GM23248 (cell line): ENCODE measurements at regions not wholly inside any gene's neighbourhood (a gene's known extent, or its start where the extent isn't known, plus 50 kb on each side); places are given as distances from the start of the nearest gene placed in this dataset.
A peak's percentile ranks its signal among the peaks of the same experiment; 100 is the strongest.

ENCODE experiments used
- DNase-seq: peaks from one replicate; pipeline ENCODE4 v3.0.0-alpha.2; 2015
- H2AFZ ChIP-seq: fragments of 200-600 bp; sonication (generic); 2 replicates; pipeline ENCODE4 v1.6.1; 2016; ENCODE audit warnings: antibody characterized with exemption
- H3F3A ChIP-seq: fragments of 200-600 bp; sonication (generic); 2 replicates; pipeline ENCODE4 v1.6.1; 2016; ENCODE audit warnings: mild to moderate bottlenecking, antibody characterized with exemption, mixed run types; ENCODE audit not compliant: insufficient read depth
- H3K27ac ChIP-seq: fragments of 200-600 bp; sonication (generic); 2 replicates; pipeline ENCODE4 v1.5.1; 2016; ENCODE audit warnings: mild to moderate bottlenecking
- H3K27me3 ChIP-seq: fragments of 200-600 bp; sonication (generic); replicated peaks from 2 replicates; pipeline ENCODE4 v1.6.1; 2016; ENCODE audit warnings: mild to moderate bottlenecking; ENCODE audit not compliant: insufficient read depth
- H3K36me3 ChIP-seq: fragments of 200-600 bp; sonication (generic); 2 replicates; pipeline ENCODE4 v1.6.1; 2016; ENCODE audit warnings: low read depth, mild to moderate bottlenecking
- H3K4me1 ChIP-seq: fragments of 200-600 bp; sonication (generic); 2 replicates; pipeline ENCODE4 v1.6.1; 2016; ENCODE audit warnings: mild to moderate bottlenecking; ENCODE audit not compliant: insufficient read depth
- H3K4me2 ChIP-seq: fragments of 200-600 bp; sonication (generic); one replicate; pipeline ENCODE4 v1.6.1; 2016; ENCODE audit warnings: mild to moderate bottlenecking; ENCODE audit not compliant: unreplicated experiment
- H3K4me3 ChIP-seq: fragments of 200-600 bp; sonication (generic); 2 replicates; pipeline ENCODE4 v1.5.1; 2016; ENCODE audit warnings: mild to moderate bottlenecking
- H3K79me2 ChIP-seq: fragments of 200-600 bp; sonication (generic); 2 replicates; pipeline ENCODE4 v1.6.1; 2016; ENCODE audit warnings: mild to moderate bottlenecking; ENCODE audit not compliant: insufficient read depth
- H3K9ac ChIP-seq: fragments of 200-600 bp; sonication (generic); 2 replicates; pipeline ENCODE4 v1.6.1; 2016; ENCODE audit warnings: mild to moderate bottlenecking
- H3K9me2 ChIP-seq: fragments of 200-600 bp; sonication (generic); 2 replicates; pipeline ENCODE4 v1.6.1; 2016; ENCODE audit warnings: mixed run types, mild to moderate bottlenecking, moderate library complexity; ENCODE audit not compliant: insufficient read depth
- H3K9me3 ChIP-seq: fragments of 200-600 bp; sonication (generic); one replicate; pipeline ENCODE4 v1.6.1; 2017; ENCODE audit warnings: low read depth
- H4K20me1 ChIP-seq: fragments of 200-600 bp; sonication (generic); 2 replicates; pipeline ENCODE4 v1.6.0; 2016; ENCODE audit not compliant: insufficient read depth
- EZH2 ChIP-seq: fragments of 200-600 bp; sonication (generic); IDR thresholded peaks from 2 replicates; pipeline ENCODE4 v1.6.1; 2018; ENCODE audit warnings: antibody characterized with exemption, mild to moderate bottlenecking; ENCODE audit not compliant: insufficient read depth, poor library complexity, severe bottlenecking
- EZH2phosphoT487 ChIP-seq: fragments of 200-600 bp; sonication (generic); IDR thresholded peaks from 2 replicates; pipeline ENCODE4 v1.6.1; 2018; ENCODE audit warnings: antibody characterized with exemption, moderate library complexity, mild to moderate bottlenecking, low read depth; ENCODE audit not compliant: insufficient read depth
- WGBS, 2 experiments: methylation state at CpG; one replicate each; pipeline ENCODE4 v1.1.6; 2015 to 2017; ENCODE audit warnings: low lambda C conversion rate in 2 of 2, low coverage in 1 of 2; ENCODE audit errors: missing lambda C conversion rate in 2 of 2; 5-methylcytosine and 5-hydroxymethylcytosine counted together
- in situ Hi-C: fragments of 300-500 bp; cut with MboI; formaldehyde crosslinking; loops from 2 replicates; pipeline ENCODE4 v1.15.0; 2020

GRCh38 chr11:111049131-111049530 is 196.4 kb upstream of the POU2AF2 start:
- Histone ChIP-seq H3K4me2 (no peak overlapping the region), H3F3A (no peaks in the 10 kb centered on the region), H3K4me3 (no peak overlapping the region), H2AFZ (no peak overlapping the region), H3K9me2 (no peaks in the 10 kb centered on the region), H3K27ac (no peak overlapping the region), H3K9ac (no peak overlapping the region), H4K20me1 (no peaks in the 10 kb centered on the region), H3K4me1 (no peaks in the 10 kb centered on the region), H3K36me3 (no peaks in the 10 kb centered on the region), H3K9me3 (no peaks in the 10 kb centered on the region), H3K27me3 (no peaks in the 10 kb centered on the region), H3K79me2 (no peaks in the 10 kb centered on the region)
- TF ChIP-seq EZH2, result no peak
- no peak for TF ChIP-seq EZH2phosphoT487
- DNase-seq, result no peak
- WGBS, 2 experiments, result 75 to 79% methylated on average over 4 of the region's 4 CpGs
- in situ Hi-C loops, result no loop called here

- H3F3A ChIP-seq, result no peaks in the 10 kb centered on the region
- H4K20me1 ChIP-seq, result no peaks in the 10 kb centered on the region
- no peak for DNase-seq
Measured at GRCh38 chr11:111047374-111047773, 198.2 kb upstream of the POU2AF2 start.

GRCh38 chr11:111046291-111046690 is 199.2 kb upstream of the POU2AF2 start:
- H3K36me3 ChIP-seq, result no peaks in the 10 kb centered on the region
- peak; percentile 60 for DNase-seq
- TF ChIP-seq EZH2 (no peak), EZH2phosphoT487 (no peak)
- H2AFZ ChIP-seq, result no peak overlapping the region
- no peaks in the 10 kb centered on the region for H3F3A ChIP-seq
- no peaks in the 10 kb centered on the region for H3K79me2 ChIP-seq
- 18 to 21% methylated on average over 2 of the region's 2 CpGs for WGBS, 2 experiments
- no peaks in the 10 kb centered on the region for H3K9me2 ChIP-seq
- in situ Hi-C loops, result no loop called here
- H3K9me3 ChIP-seq, result no peaks in the 10 kb centered on the region
- no peak overlapping the region for H3K27ac ChIP-seq
- H4K20me1 ChIP-seq, result no peaks in the 10 kb centered on the region
- H3K27me3 ChIP-seq, result no peaks in the 10 kb centered on the region
- H3K4me2 ChIP-seq, result no peak overlapping the region
- H3K4me3 ChIP-seq, result no peak overlapping the region
- no peak overlapping the region for H3K9ac ChIP-seq
- no peaks in the 10 kb centered on the region for H3K4me1 ChIP-seq

More at GRCh38 chr11:111047374-111047773, 198.2 kb upstream of the POU2AF2 start:
- Histone ChIP-seq H3K9me2 (no peaks in the 10 kb centered on the region), H3K9me3 (no peaks in the 10 kb centered on the region), H3K4me2 (no peak overlapping the region), H3K27ac (no peak overlapping the region), H3K4me3 (no peak overlapping the region), H3K79me2 (no peaks in the 10 kb centered on the region), H2AFZ (no peak overlapping the region), H3K36me3 (no peaks in the 10 kb centered on the region), H3K9ac (no peak overlapping the region), H3K4me1 (no peaks in the 10 kb centered on the region), H3K27me3 (no peaks in the 10 kb centered on the region)
- WGBS, 2 experiments, result 95% methylated on average over 7 of the region's 7 CpGs
- in situ Hi-C loops, result no loop called here
- TF ChIP-seq EZH2 (no peak), EZH2phosphoT487 (no peak)

GRCh38 chr11:111045874-111046273 is 199.7 kb upstream of the POU2AF2 start:
- WGBS, 2 experiments, result 31 to 33% methylated on average over 1 of the region's 1 CpG
- Histone ChIP-seq H4K20me1 (no peaks in the 10 kb centered on the region), H3K4me1 (no peaks in the 10 kb centered on the region), H3K36me3 (no peaks in the 10 kb centered on the region), H2AFZ (no peak overlapping the region), H3K4me2 (no peak overlapping the region), H3K79me2 (no peaks in the 10 kb centered on the region), H3K9me3 (no peaks in the 10 kb centered on the region), H3K27ac (no peak overlapping the region), H3K9ac (no peak overlapping the region), H3K4me3 (no peak overlapping the region), H3K27me3 (no peaks in the 10 kb centered on the region), H3K9me2 (no peaks in the 10 kb centered on the region), H3F3A (no peaks in the 10 kb centered on the region)
- TF ChIP-seq EZH2phosphoT487, result no peak
- no peak for TF ChIP-seq EZH2
- peak; percentile 7 for DNase-seq
- in situ Hi-C loops, result no loop called here

- Histone ChIP-seq H2AFZ (no peak overlapping the region), H3K9me3 (no peaks in the 10 kb centered on the region), H3K79me2 (no peaks in the 10 kb centered on the region), H3K27me3 (no peaks in the 10 kb centered on the region), H3K27ac (no peak overlapping the region), H3K36me3 (no peaks in the 10 kb centered on the region), H4K20me1 (no peaks in the 10 kb centered on the region), H3K4me1 (no peaks in the 10 kb centered on the region), H3K4me3 (no peak overlapping the region), H3K4me2 (no peak overlapping the region), H3F3A (no peaks in the 10 kb centered on the region), H3K9me2 (no peaks in the 10 kb centered on the region), H3K9ac (no peak overlapping the region)
- peak; percentile 4 for DNase-seq
- in situ Hi-C loops, result no loop called here
- no peak for TF ChIP-seq EZH2phosphoT487
- no peak for TF ChIP-seq EZH2
Measured at GRCh38 chr11:111045407-111045803, 200.1 kb upstream of the POU2AF2 start.
